ENCODE measurements at regions not wholly inside any gene's neighbourhood (a gene's known extent, or its start where the extent isn't known, plus 50 kb on each side); places are given as distances from the start of the nearest gene placed in this dataset.

DNA sequence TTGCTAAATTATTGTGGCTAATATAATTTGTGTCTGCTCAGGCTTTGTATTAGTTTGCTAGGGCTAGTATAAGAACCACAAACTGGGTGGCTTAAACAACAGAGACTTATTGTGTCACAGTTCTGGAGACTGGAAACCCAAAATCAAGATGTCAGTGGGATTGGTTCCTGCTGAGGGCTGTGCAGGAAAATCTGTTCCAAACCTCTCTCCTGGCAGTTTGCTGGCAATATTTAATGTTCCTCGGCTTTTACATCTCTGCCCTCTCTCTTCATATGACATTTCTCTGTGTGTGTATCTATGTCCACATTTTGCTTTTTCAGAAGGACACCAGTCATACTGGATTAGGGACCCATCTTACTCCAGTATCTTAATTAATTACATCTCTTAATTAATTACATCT, 498.8 kb upstream of the CD180 start:
- Histone ChIP-seq H3K9me1 (replicated peaks; ENCODE audit: control insufficient read depth, extremely low read depth, insufficient read depth, low read length) (no peaks in the 10 kb centered on the region), H3K9ac (replicated peaks; ENCODE audit: extremely low read depth, insufficient read depth, low read length) (no peak overlapping the region), H3K79me2 (ENCODE audit: control insufficient read depth, insufficient read depth, low read length) (no peaks in the 10 kb centered on the region), H3K4me2 (ENCODE audit: insufficient read depth, low read length) (no peak overlapping the region), H3K27me3 (ENCODE audit: control insufficient read depth in 2 of 2, insufficient read depth in 2 of 2, low read length in 2 of 2) (no peaks in the 10 kb centered on the region), H4K20me1 (replicated peaks; ENCODE audit: control insufficient read depth, extremely low read depth, insufficient read depth, low read length) (no peaks in the 10 kb centered on the region), H3K4me3 (replicated peaks in 1 of 3; ENCODE audit: insufficient read depth in 1 of 3, low read depth in 1 of 3, low read length in 3 of 3) (no peak overlapping the region), H3K9me3 (replicated peaks; ENCODE audit: control insufficient read depth, insufficient read depth, low read length) (no peaks in the 10 kb centered on the region), H3K4me1 (ENCODE audit: control insufficient read depth, extremely low read depth, insufficient read depth, low read length) (no peaks in the 10 kb centered on the region), H3K27ac (ENCODE audit: insufficient read depth, low read depth, low read length) (no peak overlapping the region), H2AFZ (ENCODE audit: low read depth, low read length) (no peak overlapping the region), H3K36me3 (ENCODE audit: control insufficient read depth in 2 of 2, extremely low read depth in 1 of 2, insufficient read depth in 2 of 2, low read length in 2 of 2) (no peaks in the 10 kb centered on the region)
- ChIA-PET CTCF (no interaction called here), POLR2A (no interaction called here)
- no peak for DNase-seq (ENCODE audit: low read depth, low spot score)
- no TSS peak for BruUV-seq (replicated peaks)
- no peak for FAIRE-seq
- no peak for TF ChIP-seq EZH2 (IDR thresholded peaks at IDR 0.05; ENCODE audit: borderline replicate concordance, low read depth, low read length, severe bottlenecking)
- TF ChIP-seq, protein P1, sequence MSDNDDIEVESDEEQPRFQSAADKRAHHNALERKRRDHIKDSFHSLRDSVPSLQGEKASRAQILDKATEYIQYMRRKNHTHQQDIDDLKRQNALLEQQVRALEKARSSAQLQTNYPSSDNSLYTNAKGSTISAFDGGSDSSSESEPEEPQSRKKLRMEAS (IDR thresholded peaks at IDR 0.05; ENCODE audit: insufficient read depth, insufficient read length): no peak
- intact Hi-C loops (cut with micrococcal nuclease): no loop called here
- dilution Hi-C loops (cut with MboI; ENCODE audit: extremely low pct_ligation_motif_present, low sequenced_read_pairs): no loop called here

DNA sequence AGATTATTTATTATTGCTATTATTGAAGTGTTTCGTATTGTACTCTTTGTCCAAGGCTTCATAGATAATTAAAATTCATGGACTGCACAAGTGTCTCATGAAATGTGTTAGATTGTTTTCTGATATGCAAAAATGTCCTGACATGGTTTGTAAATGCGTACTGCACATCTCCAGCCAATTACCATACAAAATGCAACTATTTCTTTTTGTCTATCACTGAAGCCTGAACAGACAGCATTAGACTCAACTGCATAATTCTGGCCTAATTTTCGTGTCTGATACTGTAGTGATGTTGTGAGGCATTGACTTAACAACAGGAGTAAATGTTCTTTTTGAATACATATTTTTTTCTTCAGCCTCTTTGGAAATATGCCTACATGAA, 498.2 kb upstream of the CD180 start:
- no peaks in the 10 kb centered on the region for H3K4me1 ChIP-seq (ENCODE audit: control insufficient read depth, extremely low read depth, insufficient read depth, low read length)
- POLR2A ChIA-PET: no interaction called here
- CTCF ChIA-PET: no interaction called here
- H3K9me3 ChIP-seq (replicated peaks; ENCODE audit: control insufficient read depth, insufficient read depth, low read length): no peaks in the 10 kb centered on the region
- dilution Hi-C loops (cut with MboI; ENCODE audit: extremely low pct_ligation_motif_present, low sequenced_read_pairs) (no loop called here), intact Hi-C loops (cut with micrococcal nuclease) (no loop called here)
- H2AFZ ChIP-seq (ENCODE audit: low read depth, low read length): no peak overlapping the region
- no peak overlapping the region for H3K4me3 ChIP-seq (replicated peaks in 1 of 3; ENCODE audit: insufficient read depth in 1 of 3, low read depth in 1 of 3, low read length in 3 of 3)
- no peaks in the 10 kb centered on the region for H3K27me3 ChIP-seq (ENCODE audit: control insufficient read depth in 2 of 2, insufficient read depth in 2 of 2, low read length in 2 of 2)
- FAIRE-seq: no peak
- no peaks in the 10 kb centered on the region for H3K36me3 ChIP-seq (ENCODE audit: control insufficient read depth in 2 of 2, extremely low read depth in 1 of 2, insufficient read depth in 2 of 2, low read length in 2 of 2)
- H3K4me2 ChIP-seq (ENCODE audit: insufficient read depth, low read length): no peak overlapping the region
- no TSS peak for BruUV-seq (replicated peaks)
- TF ChIP-seq MYC (IDR thresholded peaks at IDR 0.05; ENCODE audit: low read depth, low read length): no peak
- no peak for TF ChIP-seq JUN (IDR thresholded peaks at IDR 0.05; ENCODE audit: borderline replicate concordance, insufficient read depth, insufficient read length, low read depth)
- no peak for TF ChIP-seq EZH2 (IDR thresholded peaks at IDR 0.05; ENCODE audit: borderline replicate concordance, low read depth, low read length, severe bottlenecking)
- no peak for TF ChIP-seq POLR2AphosphoS5 (IDR thresholded peaks at IDR 0.05; ENCODE audit: insufficient read depth, low read depth, low read length)
- H3K9me1 ChIP-seq (replicated peaks; ENCODE audit: control insufficient read depth, extremely low read depth, insufficient read depth, low read length): no peaks in the 10 kb centered on the region
- no peak overlapping the region for H3K27ac ChIP-seq (ENCODE audit: insufficient read depth, low read depth, low read length)
- H3K9ac ChIP-seq (replicated peaks; ENCODE audit: extremely low read depth, insufficient read depth, low read length): no peak overlapping the region
- DNase-seq (ENCODE audit: low read depth, low spot score): no peak
- no peaks in the 10 kb centered on the region for H4K20me1 ChIP-seq (replicated peaks; ENCODE audit: control insufficient read depth, extremely low read depth, insufficient read depth, low read length)
- no peaks in the 10 kb centered on the region for H3K79me2 ChIP-seq (ENCODE audit: control insufficient read depth, insufficient read depth, low read length)

Data from endothelial cell of umbilical vein (primary cell).